ENCODE measurements at regions not wholly inside any gene's neighbourhood (a gene's known extent, or its start where the extent isn't known, plus 50 kb on each side); places are given as distances from the start of the nearest gene placed in this dataset.

DNA sequence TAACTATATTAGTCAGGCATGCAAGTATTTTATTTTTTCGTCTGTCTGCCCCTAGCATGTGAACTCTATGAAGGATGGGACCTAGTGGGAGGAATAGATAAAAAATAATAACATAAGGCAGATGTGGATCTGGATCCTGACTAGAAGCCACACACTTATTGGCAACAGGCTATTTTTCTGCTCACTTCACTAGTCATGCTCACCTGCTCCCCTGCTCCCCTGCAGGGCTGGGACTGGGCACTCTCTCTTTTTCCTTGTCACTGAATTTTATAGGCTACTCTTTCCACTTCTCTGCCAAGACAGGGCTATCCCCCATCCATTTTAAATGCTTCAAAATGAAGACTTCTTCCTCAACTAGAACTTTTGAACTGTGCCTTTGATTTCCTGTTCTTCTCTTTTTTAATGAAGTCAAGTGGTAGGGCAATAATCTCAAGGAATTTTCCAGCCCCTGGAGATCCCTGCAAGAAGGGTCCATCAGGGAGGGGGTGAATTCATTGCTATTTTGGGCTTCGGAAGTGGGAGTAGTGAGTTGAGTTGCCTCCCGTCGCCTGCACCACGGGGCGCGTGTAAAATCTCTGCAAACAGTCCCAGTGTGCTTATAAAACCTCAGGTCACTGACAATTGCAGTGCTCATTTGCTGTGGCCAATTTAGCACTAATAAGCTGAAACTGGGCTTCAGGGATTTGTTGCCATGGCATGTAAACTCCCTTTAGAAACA lies 156.7 kb upstream of the NPVF start:
- H3K27ac ChIP-seq (ENCODE audit: low read depth in 1 of 2, low read length in 2 of 2) = no peak overlapping the region
- Mint-ChIP-seq H3K4me3 (no peak overlapping the region), H3K27ac (no peak overlapping the region), H3K9me3 (no peaks in the 10 kb centered on the region), H3K27me3 (peaks cover 13% of the 10 kb centered on the region), H3K4me1 (ENCODE audit: low read depth) (no peaks in the 10 kb centered on the region), H3K36me3 (ENCODE audit: low read depth) (no peaks in the 10 kb centered on the region)
- H3K4me1 ChIP-seq (ENCODE audit: insufficient read depth, low read length) = no peaks in the 10 kb centered on the region
- no peaks in the 10 kb centered on the region for H3K36me3 ChIP-seq (ENCODE audit: insufficient read depth, low read length)
- TF ChIP-seq, protein P1, sequence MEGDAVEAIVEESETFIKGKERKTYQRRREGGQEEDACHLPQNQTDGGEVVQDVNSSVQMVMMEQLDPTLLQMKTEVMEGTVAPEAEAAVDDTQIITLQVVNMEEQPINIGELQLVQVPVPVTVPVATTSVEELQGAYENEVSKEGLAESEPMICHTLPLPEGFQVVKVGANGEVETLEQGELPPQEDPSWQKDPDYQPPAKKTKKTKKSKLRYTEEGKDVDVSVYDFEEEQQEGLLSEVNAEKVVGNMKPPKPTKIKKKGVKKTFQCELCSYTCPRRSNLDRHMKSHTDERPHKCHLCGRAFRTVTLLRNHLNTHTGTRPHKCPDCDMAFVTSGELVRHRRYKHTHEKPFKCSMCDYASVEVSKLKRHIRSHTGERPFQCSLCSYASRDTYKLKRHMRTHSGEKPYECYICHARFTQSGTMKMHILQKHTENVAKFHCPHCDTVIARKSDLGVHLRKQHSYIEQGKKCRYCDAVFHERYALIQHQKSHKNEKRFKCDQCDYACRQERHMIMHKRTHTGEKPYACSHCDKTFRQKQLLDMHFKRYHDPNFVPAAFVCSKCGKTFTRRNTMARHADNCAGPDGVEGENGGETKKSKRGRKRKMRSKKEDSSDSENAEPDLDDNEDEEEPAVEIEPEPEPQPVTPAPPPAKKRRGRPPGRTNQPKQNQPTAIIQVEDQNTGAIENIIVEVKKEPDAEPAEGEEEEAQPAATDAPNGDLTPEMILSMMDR (IDR thresholded peaks at IDR 0.05) = no peak
- DNase-seq (no peak), ATAC-seq (ENCODE audit: poor library complexity) (no peak)
- intact Hi-C loops (cut with DNase I, micrococcal nuclease) = no loop called here
- no peak overlapping the region for H3K4me3 ChIP-seq (ENCODE audit: low read length)
- H3K9me3 ChIP-seq (ENCODE audit: control insufficient read depth in 1 of 2, insufficient read depth in 1 of 2, low read length in 2 of 2) = peaks cover 0 to 3% of the 10 kb centered on the region in 2 experiments
- H3K27me3 ChIP-seq (ENCODE audit: control insufficient read depth in 1 of 2, insufficient read depth in 2 of 2, low read length in 2 of 2) = peaks cover 3% of the 10 kb centered on the region in 2 experiments
- CTCF ChIA-PET = interaction anchor here (1.9 kb wide), 1 partner anchor 125 kb away, joined by 4 read pairs; no protein-coding TSS in a partner anchor
- POLR2A ChIA-PET = no interaction called here

DNA sequence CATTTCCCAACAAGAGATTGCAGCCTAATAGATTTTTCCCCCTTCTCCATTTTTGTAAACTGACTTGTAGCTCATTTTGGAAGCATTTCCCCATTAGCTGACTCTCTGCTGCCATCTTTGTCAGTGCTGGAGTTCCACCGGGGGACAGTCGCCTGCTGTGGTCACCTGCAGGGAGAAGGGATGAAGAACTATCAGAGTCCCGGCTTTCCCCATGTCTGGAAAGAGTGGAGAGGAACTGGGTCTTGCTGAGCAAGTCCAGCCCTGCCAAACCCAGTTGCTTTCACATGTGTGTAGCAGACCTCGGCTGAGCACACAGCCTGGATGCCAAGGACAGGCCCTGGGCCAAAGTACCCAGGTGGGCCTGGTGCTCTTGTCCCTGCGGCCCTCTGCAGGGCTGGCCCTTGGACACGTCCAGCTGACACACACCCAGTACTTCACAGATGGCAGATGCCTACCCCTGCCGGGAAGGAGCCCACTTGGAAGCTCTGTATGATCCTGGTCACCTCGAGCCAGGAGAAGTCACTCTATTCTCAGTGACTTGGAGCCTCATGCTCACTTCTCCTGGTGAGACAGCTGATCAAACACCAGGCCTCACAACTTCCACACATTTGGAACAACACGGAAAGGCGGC lies 157.3 kb upstream of the NPVF start:
- Histone ChIP-seq H3K36me3 (ENCODE audit: insufficient read depth, low read length) (no peaks in the 10 kb centered on the region), H3K27ac (ENCODE audit: low read depth in 1 of 2, low read length in 2 of 2) (no peak overlapping the region), H3K4me3 (ENCODE audit: low read length) (no peak overlapping the region), H3K9me3 (ENCODE audit: control insufficient read depth in 1 of 2, insufficient read depth in 1 of 2, low read length in 2 of 2) (peaks cover 0 to 3% of the 10 kb centered on the region in 2 experiments), H3K4me1 (ENCODE audit: insufficient read depth, low read length) (no peaks in the 10 kb centered on the region), H3K27me3 (ENCODE audit: control insufficient read depth in 1 of 2, insufficient read depth in 2 of 2, low read length in 2 of 2) (peaks cover 3% of the 10 kb centered on the region in 2 experiments)
- POLR2A ChIA-PET = no interaction called here
- Mint-ChIP-seq H3K27me3 (peaks cover 12% of the 10 kb centered on the region), H3K27ac (no peak overlapping the region), H3K4me1 (ENCODE audit: low read depth) (no peaks in the 10 kb centered on the region), H3K4me3 (no peak overlapping the region), H3K36me3 (ENCODE audit: low read depth) (no peaks in the 10 kb centered on the region), H3K9me3 (no peaks in the 10 kb centered on the region)
- DNase-seq (no peak), ATAC-seq (ENCODE audit: poor library complexity) (no peak)
- TF ChIP-seq, protein P1 (IDR thresholded peaks at IDR 0.05) = no peak
- CTCF ChIA-PET = interaction anchor here (1.9 kb wide), 1 partner anchor 126 kb away, joined by 4 read pairs; no protein-coding TSS in a partner anchor
- intact Hi-C loops (cut with DNase I, micrococcal nuclease) = no loop called here

DNA sequence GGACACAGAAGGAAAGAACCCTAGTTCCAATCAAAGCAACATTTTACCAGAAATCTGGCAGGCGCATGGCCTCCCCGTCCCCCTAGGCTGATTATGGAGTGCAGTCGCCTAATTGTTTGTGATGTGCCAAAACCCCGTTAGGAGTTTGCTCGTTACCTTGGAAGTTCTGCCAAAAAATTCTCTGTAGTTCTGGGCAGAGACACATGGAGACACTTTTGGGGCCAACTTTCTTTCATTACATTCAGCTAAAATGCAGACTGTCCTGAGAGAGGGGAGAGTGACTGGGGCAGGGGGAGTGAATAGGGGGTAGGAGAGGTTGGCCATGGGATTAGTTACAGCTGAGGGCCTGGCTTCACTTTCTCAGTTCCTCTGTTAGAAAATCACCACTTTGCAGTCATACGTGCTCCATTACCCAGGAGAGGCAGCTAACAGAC lies 158.0 kb upstream of the NPVF start:
- Histone ChIP-seq H3K36me3 (ENCODE audit: insufficient read depth, low read length) (no peaks in the 10 kb centered on the region), H3K27me3 (ENCODE audit: control insufficient read depth in 1 of 2, insufficient read depth in 2 of 2, low read length in 2 of 2) (peaks cover 3% of the 10 kb centered on the region in 2 experiments), H3K9me3 (ENCODE audit: control insufficient read depth in 1 of 2, insufficient read depth in 1 of 2, low read length in 2 of 2) (peaks cover 0 to 3% of the 10 kb centered on the region in 2 experiments), H3K4me1 (ENCODE audit: insufficient read depth, low read length) (no peaks in the 10 kb centered on the region), H3K4me3 (ENCODE audit: low read length) (no peak overlapping the region), H3K27ac (ENCODE audit: low read depth in 1 of 2, low read length in 2 of 2) (no peak overlapping the region)
- H3K4me1 Mint-ChIP-seq (ENCODE audit: low read depth) = no peaks in the 10 kb centered on the region
- ATAC-seq (ENCODE audit: poor library complexity) = no peak
- H3K36me3 Mint-ChIP-seq (ENCODE audit: low read depth) = no peaks in the 10 kb centered on the region
- DNase-seq = no peak
- POLR2A ChIA-PET = no interaction called here
- H3K27me3 Mint-ChIP-seq = peaks cover 8% of the 10 kb centered on the region
- no peak overlapping the region for H3K27ac Mint-ChIP-seq
- H3K9me3 Mint-ChIP-seq = no peaks in the 10 kb centered on the region
- TF ChIP-seq, protein P1 (IDR thresholded peaks at IDR 0.05) = no peak
- CTCF ChIA-PET = interaction anchor here (1.9 kb wide), 1 partner anchor 126 kb away, joined by 4 read pairs; no protein-coding TSS in a partner anchor
- H3K4me3 Mint-ChIP-seq = no peak overlapping the region
- intact Hi-C loops (cut with DNase I, micrococcal nuclease) = no loop called here
